CD4-positive, alpha-beta T cell treated with Interferon gamma for 1 hour (primary cell): ENCODE measurements at regions not wholly inside any gene's neighbourhood (a gene's known extent, or its start where the extent isn't known, plus 50 kb on each side); places are given as distances from the start of the nearest gene placed in this dataset.
"Not testable (repeated sequence)": the region's sequence is repeated elsewhere in the genome, so short reads cannot be mapped to it uniquely, and the experiment has no call there.

Experiments used
- DNase-seq: peaks from one replicate; pipeline ENCODE4 v3.0.0-alpha.2; 2020

DNA sequence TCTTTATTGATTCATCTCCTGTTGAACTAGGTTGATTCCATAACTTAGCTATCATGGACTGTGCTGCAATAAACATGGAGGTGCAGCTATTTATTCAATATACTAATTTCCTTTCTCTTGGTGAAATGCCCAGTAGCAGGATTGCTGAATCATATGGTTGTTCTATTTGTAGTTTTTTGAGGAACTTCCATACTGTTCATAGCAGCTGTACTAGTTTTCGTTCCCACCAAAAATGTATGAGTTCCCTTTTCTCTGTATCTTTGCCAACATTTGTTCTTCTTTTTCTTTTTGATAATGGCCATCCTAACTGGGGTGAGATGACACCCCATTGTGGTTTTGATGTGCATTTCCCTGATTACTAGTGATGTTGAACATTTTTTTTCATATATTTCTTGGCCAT lies 87.2 kb upstream of the NAV2 start:
- DNase-seq, result no peak

- DNase-seq, result no peak
Measured at GRCh38 chr11:19617696-19618523, 94.7 kb upstream of the NAV2 start.

DNA sequence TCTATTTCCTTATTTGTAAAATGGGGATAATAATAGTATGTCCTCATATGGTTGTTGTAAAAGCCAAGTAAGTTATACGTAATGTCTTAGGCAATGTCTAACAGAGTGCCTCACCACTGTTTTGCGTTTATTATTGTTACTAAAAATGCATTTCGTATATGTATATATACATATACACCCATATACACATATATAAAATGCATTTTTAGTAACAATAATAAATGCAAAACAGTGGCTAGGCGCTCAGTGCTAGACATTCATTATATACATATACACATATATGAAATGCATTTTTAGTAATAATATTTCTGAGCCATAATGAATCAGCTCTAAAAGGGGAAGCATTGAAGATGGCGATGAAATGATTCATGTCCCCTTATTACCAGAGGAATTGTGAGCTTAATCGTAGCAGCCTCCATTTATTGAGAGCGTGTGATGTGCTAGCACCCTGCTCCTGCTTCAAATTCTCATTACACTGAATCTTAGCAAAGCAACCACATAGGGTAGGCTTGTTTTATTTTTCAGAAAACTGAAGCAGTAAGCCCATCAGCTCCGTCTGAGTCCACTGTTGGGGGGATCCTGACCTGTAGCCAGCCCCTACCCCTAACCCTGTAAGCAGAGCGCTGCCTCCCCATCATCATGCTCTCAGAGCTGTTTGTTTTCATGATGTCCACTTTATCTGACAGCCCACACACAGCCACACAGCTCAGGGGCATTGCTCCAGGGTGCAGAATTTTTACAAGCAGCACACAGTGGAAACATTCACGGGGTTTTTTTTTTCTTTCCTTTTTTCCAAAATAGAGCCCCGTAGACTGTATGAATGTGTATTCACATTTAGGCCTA lies 97.1 kb upstream of the NAV2 start:
- no peak for DNase-seq

DNA sequence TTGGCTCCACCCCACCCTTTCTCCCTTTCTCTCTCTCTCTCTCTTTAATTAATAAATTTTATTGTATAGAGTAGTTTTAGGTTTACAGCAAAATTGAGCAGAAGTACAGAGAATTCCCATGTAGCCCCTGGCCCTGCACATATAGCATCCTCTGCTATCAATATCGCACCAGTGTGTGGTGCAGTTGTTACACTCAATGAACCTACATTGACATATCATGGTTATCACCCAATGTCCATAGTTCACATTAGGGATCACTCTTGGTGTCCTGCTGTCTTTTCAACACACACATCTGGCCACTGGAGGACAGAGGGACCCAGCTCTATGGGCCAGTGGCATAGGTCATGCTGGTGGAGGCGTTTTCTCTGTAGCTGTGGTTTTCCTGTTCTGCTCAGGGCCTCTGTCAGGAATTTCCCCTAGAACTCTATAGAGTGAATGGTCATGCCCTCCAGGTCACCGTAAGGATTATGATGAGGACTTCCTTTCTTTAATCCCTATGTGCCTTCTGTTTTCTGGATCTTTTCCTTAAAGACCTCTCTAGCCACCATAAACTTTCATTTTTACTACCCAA lies 98.2 kb upstream of the NAV2 start:
- no peak for DNase-seq

DNA sequence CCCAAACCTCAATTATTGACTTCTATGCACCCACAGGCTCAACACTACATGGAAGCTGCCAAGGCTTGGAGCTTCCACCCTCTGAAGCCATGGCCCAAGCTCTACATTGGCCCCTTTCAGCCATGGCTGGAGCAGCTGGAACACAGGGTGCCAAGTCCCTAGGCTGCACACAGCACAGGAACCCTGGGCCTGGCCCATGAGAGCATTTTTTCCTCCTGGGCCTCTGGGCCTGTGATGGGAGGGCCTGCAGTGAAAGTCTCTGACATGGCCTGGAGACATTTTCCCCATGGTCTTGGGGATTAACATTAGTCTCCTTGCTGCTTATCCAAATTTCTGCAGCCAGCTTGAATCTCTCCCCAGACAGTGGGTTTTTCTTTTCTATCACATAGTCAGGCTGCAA lies 100.6 kb upstream of the NAV2 start:
- DNase-seq, result not testable (repeated sequence)

- no peak for DNase-seq
Measured at GRCh38 chr11:19607656-19608360, 104.8 kb upstream of the NAV2 start.

DNA sequence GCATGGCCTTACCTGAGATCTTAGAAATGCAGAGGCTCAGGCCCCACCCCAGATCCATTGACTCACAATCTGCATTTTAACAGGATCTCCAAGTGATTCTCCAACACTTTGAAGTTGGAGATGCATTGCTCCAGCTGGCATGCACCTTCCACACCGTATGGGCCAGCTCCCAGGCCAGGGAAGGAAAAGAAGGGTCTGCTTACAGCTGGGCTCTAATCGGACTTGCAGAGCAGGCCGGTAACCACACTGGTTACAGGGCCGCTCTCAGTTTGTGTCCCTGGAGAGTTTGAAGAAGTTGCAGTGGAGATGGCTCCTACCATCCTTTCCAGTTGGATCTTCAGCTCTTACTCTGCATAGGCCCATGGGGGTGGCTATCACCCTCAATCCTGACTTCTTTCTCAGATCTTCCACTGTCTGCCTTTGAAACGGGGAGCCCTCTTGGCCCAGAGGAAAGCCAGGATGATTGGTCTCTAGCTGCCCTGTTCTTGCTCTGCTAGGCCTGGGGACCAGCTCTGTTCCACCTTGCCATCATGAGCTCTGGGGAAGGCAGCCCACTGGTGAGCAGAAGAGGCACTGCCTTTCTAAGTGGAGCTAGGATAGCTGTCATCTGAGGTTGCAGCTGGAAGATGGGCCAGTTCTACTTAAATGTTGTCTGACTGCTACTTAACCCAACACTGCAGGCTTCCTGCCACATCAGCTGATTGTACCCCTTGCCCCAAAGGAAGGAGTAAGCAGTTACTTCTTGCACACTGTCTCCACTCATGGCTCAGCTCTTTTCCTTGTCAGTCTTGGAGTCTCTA lies 105.6 kb upstream of the NAV2 start:
- no peak for DNase-seq

DNA sequence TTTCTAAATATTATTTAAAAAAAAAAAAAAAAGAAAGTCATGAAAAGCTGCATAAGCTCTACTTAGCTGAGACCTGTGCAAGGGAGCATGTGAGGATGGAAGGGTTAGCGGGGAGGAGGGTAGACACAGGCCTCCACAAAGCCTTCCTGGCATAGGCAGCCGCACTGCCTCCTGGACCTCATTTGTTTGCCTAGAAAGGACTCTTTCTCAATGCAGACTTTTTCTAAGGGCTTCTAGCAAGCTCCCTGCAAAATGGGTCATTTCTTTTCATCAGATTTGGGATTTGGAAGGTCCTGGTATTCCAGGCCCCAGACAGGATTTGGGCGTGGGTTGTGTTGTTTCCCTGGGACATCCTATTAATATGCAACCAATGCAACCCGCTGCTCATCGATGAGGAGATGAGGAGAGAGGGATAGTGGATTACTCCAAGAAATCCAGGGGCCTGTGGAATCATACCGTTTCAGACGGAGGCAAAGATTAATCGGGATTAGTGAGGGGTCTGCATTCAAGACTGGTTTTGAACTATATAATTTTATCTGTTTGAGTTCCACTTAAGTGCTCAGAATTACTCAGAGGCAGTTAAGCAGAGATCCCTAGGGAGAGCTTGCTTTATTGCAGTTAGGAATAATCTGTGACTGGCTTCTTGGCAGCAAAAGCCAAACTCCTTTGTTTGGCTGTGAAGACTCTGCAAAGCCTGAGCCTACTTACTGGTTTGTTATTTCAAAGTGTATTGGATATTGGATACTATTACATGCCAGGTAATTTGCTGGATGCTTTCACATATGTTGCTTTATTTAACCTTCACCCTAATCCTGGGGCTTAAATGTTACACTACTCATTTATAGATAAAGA lies 106.9 kb upstream of the NAV2 start:
- no peak for DNase-seq

DNA sequence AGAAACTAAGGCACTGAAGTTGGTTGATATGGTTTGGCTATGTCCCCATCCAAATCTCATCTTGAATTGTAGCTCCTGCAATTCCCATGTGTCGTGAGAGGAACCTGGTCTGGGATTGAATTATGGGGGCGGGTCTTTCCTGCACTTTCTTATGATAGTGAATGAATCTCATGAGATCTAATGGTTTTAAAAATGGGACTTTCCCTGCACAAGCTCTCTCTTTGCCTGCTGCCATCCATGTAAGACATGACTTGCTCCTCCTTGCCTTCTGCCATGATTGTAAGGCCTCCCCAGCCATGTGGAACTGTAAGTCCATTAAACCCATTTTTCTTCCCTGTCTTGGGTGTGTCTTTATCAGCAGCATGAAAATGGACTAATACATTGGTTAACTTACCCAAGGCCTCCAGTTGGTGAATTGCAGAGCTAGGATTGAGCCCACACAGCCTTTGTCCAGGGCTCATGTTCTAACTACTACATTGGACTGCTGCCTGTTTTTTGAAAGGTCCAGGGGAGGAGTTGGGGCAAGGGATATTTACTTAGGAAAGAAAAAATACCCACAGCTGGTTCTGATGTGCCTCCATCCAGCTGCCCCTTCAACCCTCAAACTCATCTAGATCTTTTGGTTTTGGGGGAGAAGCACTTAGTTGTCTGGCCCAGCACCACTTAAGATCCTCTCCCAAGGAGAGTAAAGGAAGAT lies 107.8 kb upstream of the NAV2 start:
- DNase-seq, result no peak

GRCh38 chr11:19603771-19604170 lies 108.9 kb upstream of the NAV2 start:
- no peak for DNase-seq

GRCh38 chr11:19602891-19603290 lies 109.7 kb upstream of the NAV2 start:
- no peak for DNase-seq

- no peak for DNase-seq
Measured at GRCh38 chr11:19602406-19602805, 110.2 kb upstream of the NAV2 start.

- no peak for DNase-seq
Measured at GRCh38 chr11:19601235-19601634, 111.4 kb upstream of the NAV2 start.

GRCh38 chr11:19599681-19600080 lies 113.0 kb upstream of the NAV2 start:
- DNase-seq, result no peak

- no peak for DNase-seq
Measured at GRCh38 chr11:19598876-19599486, 113.7 kb upstream of the NAV2 start.

DNA sequence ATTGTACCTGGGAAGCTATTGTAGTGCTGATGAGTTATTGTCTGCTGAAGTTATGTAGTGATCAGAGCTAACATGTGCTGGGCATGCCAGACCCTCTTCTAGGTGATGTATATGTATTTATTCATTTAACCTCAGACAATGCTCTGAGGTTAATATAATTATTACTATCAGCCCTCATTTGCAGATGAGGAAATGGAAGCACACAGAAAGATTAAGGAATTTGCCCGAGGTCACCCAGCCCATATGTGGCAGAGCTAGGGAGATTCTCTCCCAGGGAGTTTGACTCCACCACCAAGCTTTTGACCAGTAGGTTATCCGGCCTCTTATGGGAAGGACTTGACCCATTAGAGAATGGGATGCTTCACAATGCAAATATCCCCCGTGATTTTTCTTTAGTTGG lies 114.2 kb upstream of the NAV2 start:
- DNase-seq, result no peak

DNA sequence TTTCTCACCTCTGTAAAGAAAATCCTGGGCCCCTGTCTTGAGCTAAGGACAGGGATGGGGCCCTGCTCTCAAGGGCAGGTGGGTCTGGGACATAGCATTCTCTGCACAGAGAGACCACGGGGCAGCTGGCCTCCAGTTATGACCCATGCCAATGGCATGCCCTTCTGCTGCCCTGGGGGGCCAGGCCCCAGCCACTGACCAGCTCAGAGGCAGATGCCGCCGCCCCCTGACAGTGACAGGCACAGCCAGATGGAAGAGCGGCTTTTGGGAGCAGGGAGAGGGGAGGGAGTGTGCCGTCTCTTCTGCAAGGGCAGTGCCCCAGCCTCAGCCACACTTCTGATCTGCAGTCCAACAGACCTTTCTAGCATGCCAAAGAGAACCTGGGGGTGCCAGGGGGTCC lies 114.8 kb upstream of the NAV2 start:
- DNase-seq, result no peak

GRCh38 chr11:19597206-19597605 lies 115.4 kb upstream of the NAV2 start:
- no peak for DNase-seq

DNA sequence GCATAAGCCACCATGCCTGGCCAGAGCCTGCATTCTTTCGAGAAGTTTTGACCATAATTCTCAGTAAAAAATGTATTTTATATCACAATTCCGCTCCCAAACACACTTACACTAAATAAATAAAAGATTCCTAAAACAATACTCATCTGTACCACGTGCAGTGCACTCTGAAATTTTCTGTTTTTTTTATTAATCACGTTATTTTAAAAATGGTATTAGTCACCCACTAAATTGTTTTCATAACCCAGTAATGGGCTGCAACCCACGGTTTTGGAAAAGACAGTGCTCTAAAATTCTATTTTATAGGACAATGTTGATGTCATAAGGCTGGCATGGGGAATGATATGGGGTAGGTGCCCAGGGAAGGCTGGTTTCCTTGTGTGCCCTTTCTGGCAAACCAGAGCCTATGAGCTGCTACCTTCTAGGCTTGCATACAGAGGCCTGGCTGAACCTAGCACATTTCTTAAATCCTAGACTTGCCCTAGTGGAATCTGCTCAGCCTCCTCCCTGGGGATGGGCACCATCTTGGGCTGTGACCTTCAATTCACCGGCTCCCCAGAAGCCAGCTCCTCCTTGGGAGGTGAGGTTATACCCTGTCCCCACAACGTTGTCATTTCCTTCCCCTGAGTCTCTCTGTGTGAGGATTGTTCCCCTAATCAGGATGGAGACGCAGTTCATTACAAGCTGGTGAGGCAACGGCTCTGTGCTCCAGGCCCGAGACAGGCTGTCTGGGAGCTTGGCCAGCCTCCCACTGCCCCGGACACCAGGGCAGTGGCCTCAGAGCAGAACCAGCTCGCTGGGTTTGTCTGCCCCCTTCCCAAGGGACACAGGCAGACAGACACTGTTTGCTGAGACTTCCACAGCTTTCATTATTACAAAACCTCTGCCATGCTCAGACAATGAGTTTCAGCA lies 116.5 kb upstream of the NAV2 start:
- DNase-seq, result no peak
